Naive thymus-derived CD4-positive, alpha-beta T cell (primary cell): ENCODE measurements at regions not wholly inside any gene's neighbourhood (a gene's known extent, or its start where the extent isn't known, plus 50 kb on each side); places are given as distances from the start of the nearest gene placed in this dataset.

Experiments used
- ATAC-seq: fragments of 150-1000 bp; cut with Tn5 transposase; 2 replicates; pipeline ENCODE4 v1.10.0; 2021; ENCODE audit warnings: mild to moderate bottlenecking, moderate library complexity
- CTCF ChIA-PET: fragments of 350-600 bp; sonication (Branson Sonifier 250); formaldehyde crosslinking; loops from one replicate; lab custom pipeline; 2021; ENCODE audit warnings: antibody characterized with exemption; lab: Charles Lee
- POLR2A ChIA-PET: fragments of 350-600 bp; sonication (Branson Sonifier 250); formaldehyde crosslinking; loops from one replicate; lab custom pipeline; 2021; ENCODE audit warnings: antibody characterized with exemption, inconsistent platforms; lab: Charles Lee
- DNase-seq, 9 donors: peaks; one replicate each; pipeline versions ENCODE4 v3.0.0 to v3.0.0-alpha.2; 2020 to 2022; ENCODE audit warnings: mixed read lengths in 1 of 9
- H3K27ac ChIP-seq: one replicate; pipeline ENCODE4 v1.7.0; 2013; ENCODE audit warnings: mild to moderate bottlenecking, low read depth, low read length, moderate library complexity
- H3K27me3 ChIP-seq, 2 donors: one replicate each; pipeline ENCODE4 v1.7.0; 2013; ENCODE audit warnings: low read length in 2 of 2, mild to moderate bottlenecking in 2 of 2, moderate library complexity in 2 of 2; ENCODE audit not compliant: control insufficient read depth in 2 of 2, insufficient read depth in 2 of 2
- H3K36me3 ChIP-seq, 3 experiments: 1 replicate in 2 of 3; 2 replicates in 1 of 3; pipeline ENCODE4 v1.7.0; 2013; ENCODE audit warnings: low read length in 3 of 3, mild to moderate bottlenecking in 3 of 3, moderate library complexity in 1 of 3; ENCODE audit not compliant: insufficient read depth in 3 of 3, control insufficient read depth in 2 of 3
- H3K4me1 ChIP-seq, 2 donors: one replicate each; pipeline ENCODE4 v1.7.0; 2013; ENCODE audit warnings: low read length in 2 of 2, mild to moderate bottlenecking in 2 of 2, moderate library complexity in 1 of 2; ENCODE audit not compliant: control insufficient read depth in 2 of 2, insufficient read depth in 2 of 2
- H3K4me3 ChIP-seq: 2 replicates; pipeline ENCODE4 v1.7.0; 2013; ENCODE audit warnings: mild to moderate bottlenecking, low read length
- H3K9me3 ChIP-seq, 3 experiments: 1 replicate in 2 of 3; 2 replicates in 1 of 3; pipeline ENCODE4 v1.7.0; 2013; ENCODE audit warnings: low read length in 3 of 3; ENCODE audit not compliant: control insufficient read depth in 2 of 3
- H3K27ac Mint-ChIP-seq, 9 donors: one replicate each; pipeline ENCODE4 v1.8.0; 2020 to 2022; ENCODE audit warnings: mixed read lengths in 9 of 9, mild to moderate bottlenecking in 8 of 9, moderate library complexity in 5 of 9, inconsistent platforms in 2 of 9
- H3K27me3 Mint-ChIP-seq, 5 donors: one replicate each; pipeline ENCODE4 v1.8.0; 2021 to 2022; ENCODE audit warnings: mixed read lengths in 5 of 5, mild to moderate bottlenecking in 1 of 5
- H3K36me3 Mint-ChIP-seq, 5 donors: one replicate each; pipeline ENCODE4 v1.8.0; 2020 to 2022; ENCODE audit warnings: mixed read lengths in 5 of 5, mild to moderate bottlenecking in 3 of 5, inconsistent platforms in 1 of 5
- H3K4me1 Mint-ChIP-seq, 7 donors: one replicate each; pipeline ENCODE4 v1.8.0; 2020 to 2022; ENCODE audit warnings: mixed read lengths in 7 of 7, mild to moderate bottlenecking in 3 of 7, inconsistent platforms in 1 of 7
- H3K4me3 Mint-ChIP-seq, 10 donors: one replicate each; pipeline ENCODE4 v1.8.0; 2020 to 2022; ENCODE audit warnings: mild to moderate bottlenecking in 10 of 10, mixed read lengths in 10 of 10, moderate library complexity in 6 of 10, inconsistent platforms in 2 of 10
- H3K9me3 Mint-ChIP-seq, 11 donors: one replicate each; pipeline ENCODE4 v1.8.0; 2020 to 2022; ENCODE audit warnings: mixed read lengths in 11 of 11, mild to moderate bottlenecking in 4 of 11, inconsistent platforms in 1 of 11, moderate library complexity in 1 of 11
- intact Hi-C, 2 donors: fragments of 100-400 bp; cut with micrococcal nuclease; formaldehyde crosslinking; loops; one replicate each; pipeline ENCODE4 v1.15.1; 2023

GRCh38 chr3:127368186-127369032 lies 80.6 kb upstream of the PRR20G start:
- ChIA-PET POLR2A (no interaction called here), CTCF (no interaction called here)
- DNase-seq (no peak), ATAC-seq (no peak)
- Histone ChIP-seq H3K4me1 (no peaks in the 10 kb centered on the region), H3K9me3 (no peaks in the 10 kb centered on the region), H3K27ac (no peak overlapping the region), H3K27me3 (no peaks in the 10 kb centered on the region), H3K36me3 (no peaks in the 10 kb centered on the region), H3K4me3 (no peak overlapping the region)
- H3K4me3 Mint-ChIP-seq, result no peak overlapping the region
- H3K27ac Mint-ChIP-seq, result no peak overlapping the region
- peaks cover 11 to 36% (median 16%) of the 10 kb centered on the region in 5 donors for H3K27me3 Mint-ChIP-seq
- intact Hi-C loops, result no loop called here
- peaks cover 0 to 2% (median 0%) of the 10 kb centered on the region in 7 donors for H3K4me1 Mint-ChIP-seq
- peaks cover 0 to 3% (median 0%) of the 10 kb centered on the region in 11 donors for H3K9me3 Mint-ChIP-seq
- no peaks in the 10 kb centered on the region for H3K36me3 Mint-ChIP-seq

- Histone ChIP-seq H3K4me3 (no peak overlapping the region), H3K4me1 (no peaks in the 10 kb centered on the region), H3K27me3 (no peaks in the 10 kb centered on the region), H3K27ac (no peak overlapping the region), H3K9me3 (no peaks in the 10 kb centered on the region), H3K36me3 (no peaks in the 10 kb centered on the region)
- DNase-seq (no peak), ATAC-seq (no peak)
- no peaks in the 10 kb centered on the region for H3K36me3 Mint-ChIP-seq
- peaks cover 0 to 2% (median 0%) of the 10 kb centered on the region in 7 donors for H3K4me1 Mint-ChIP-seq
- no peak overlapping the region for H3K27ac Mint-ChIP-seq
- no peak overlapping the region for H3K4me3 Mint-ChIP-seq
- H3K9me3 Mint-ChIP-seq, result peaks cover 0 to 1% (median 0%) of the 10 kb centered on the region in 11 donors
- CTCF ChIA-PET, result no interaction called here
- POLR2A ChIA-PET, result no interaction called here
- intact Hi-C loops, result no loop called here
- peaks cover 11 to 35% (median 18%) of the 10 kb centered on the region in 5 donors for H3K27me3 Mint-ChIP-seq
Observed at GRCh38 chr3:127367593-127367992, 79.7 kb upstream of the PRR20G start.

GRCh38 chr3:127366383-127366782 lies 78.5 kb upstream of the PRR20G start:
- intact Hi-C loops, result no loop called here

GRCh38 chr3:127365163-127365798 lies 77.4 kb upstream of the PRR20G start:
- Mint-ChIP-seq H3K27ac (no peak overlapping the region), H3K9me3 (peaks cover 0 to 3% (median 0%) of the 10 kb centered on the region in 11 donors), H3K4me3 (no peak overlapping the region), H3K36me3 (no peaks in the 10 kb centered on the region), H3K27me3 (peaks cover 2 to 35% (median 16%) of the 10 kb centered on the region in 5 donors), H3K4me1 (peaks cover 0 to 2% (median 0%) of the 10 kb centered on the region in 7 donors)
- Histone ChIP-seq H3K36me3 (no peaks in the 10 kb centered on the region), H3K27me3 (no peaks in the 10 kb centered on the region), H3K4me3 (no peak overlapping the region), H3K4me1 (no peaks in the 10 kb centered on the region), H3K27ac (no peak overlapping the region), H3K9me3 (no peaks in the 10 kb centered on the region)
- intact Hi-C loops, result no loop called here
- CTCF ChIA-PET, result no interaction called here
- ATAC-seq (no peak), DNase-seq (no peak)
- POLR2A ChIA-PET, result no interaction called here

More at GRCh38 chr3:127366383-127366782, 78.5 kb upstream of the PRR20G start:
- peaks cover 0 to 2% (median 0%) of the 10 kb centered on the region in 7 donors for H3K4me1 Mint-ChIP-seq
- peaks cover 6 to 35% (median 18%) of the 10 kb centered on the region in 5 donors for H3K27me3 Mint-ChIP-seq
- Histone ChIP-seq H3K27ac (no peak overlapping the region), H3K36me3 (no peaks in the 10 kb centered on the region), H3K4me3 (no peak overlapping the region), H3K4me1 (no peaks in the 10 kb centered on the region), H3K27me3 (no peaks in the 10 kb centered on the region), H3K9me3 (no peaks in the 10 kb centered on the region)
- no peak overlapping the region for H3K4me3 Mint-ChIP-seq
- POLR2A ChIA-PET, result no interaction called here
- no peaks in the 10 kb centered on the region for H3K36me3 Mint-ChIP-seq
- peaks cover 0 to 2% (median 0%) of the 10 kb centered on the region in 11 donors for H3K9me3 Mint-ChIP-seq
- ATAC-seq (no peak), DNase-seq (no peak)
- CTCF ChIA-PET, result no interaction called here
- H3K27ac Mint-ChIP-seq, result no peak overlapping the region

GRCh38 chr3:127363891-127364290 lies 76.0 kb upstream of the PRR20G start:
- H3K36me3 Mint-ChIP-seq, result no peaks in the 10 kb centered on the region
- H3K27ac Mint-ChIP-seq, result no peak overlapping the region
- H3K9me3 ChIP-seq, result no peaks in the 10 kb centered on the region
- ATAC-seq (no peak), DNase-seq (no peak)
- no peak overlapping the region for H3K4me3 ChIP-seq
- no peak overlapping the region for H3K27ac ChIP-seq
- H3K4me3 Mint-ChIP-seq, result no peak overlapping the region
- H3K4me1 Mint-ChIP-seq, result peaks cover 0 to 3% (median 0%) of the 10 kb centered on the region in 7 donors
- intact Hi-C loops, result no loop called here
- POLR2A ChIA-PET, result no interaction called here
- H3K27me3 ChIP-seq, result no peaks in the 10 kb centered on the region
- H3K9me3 Mint-ChIP-seq, result peaks cover 0 to 3% (median 0%) of the 10 kb centered on the region in 11 donors
- H3K27me3 Mint-ChIP-seq, result peaks cover 0 to 46% (median 15%) of the 10 kb centered on the region in 5 donors
- CTCF ChIA-PET, result no interaction called here
- no peaks in the 10 kb centered on the region for H3K36me3 ChIP-seq
- H3K4me1 ChIP-seq, result no peaks in the 10 kb centered on the region

GRCh38 chr3:127363171-127363570 lies 75.3 kb upstream of the PRR20G start:
- CTCF ChIA-PET, result no interaction called here
- Mint-ChIP-seq H3K9me3 (peaks cover 0 to 6% (median 0%) of the 10 kb centered on the region in 11 donors), H3K27me3 (peaks cover 0 to 48% (median 18%) of the 10 kb centered on the region in 5 donors), H3K4me3 (no peak overlapping the region), H3K27ac (no peak overlapping the region), H3K4me1 (peaks cover 0 to 1% (median 0%) of the 10 kb centered on the region in 7 donors), H3K36me3 (no peaks in the 10 kb centered on the region)
- no peak overlapping the region for H3K4me3 ChIP-seq
- no peaks in the 10 kb centered on the region for H3K9me3 ChIP-seq
- POLR2A ChIA-PET, result no interaction called here
- no peaks in the 10 kb centered on the region for H3K4me1 ChIP-seq
- no peak overlapping the region for H3K27ac ChIP-seq
- ATAC-seq (no peak), DNase-seq (no peak)
- H3K27me3 ChIP-seq, result no peaks in the 10 kb centered on the region
- intact Hi-C loops, result no loop called here
- no peaks in the 10 kb centered on the region for H3K36me3 ChIP-seq
